ENCODE measurements at regions not wholly inside any gene's neighbourhood (a gene's known extent, or its start where the extent isn't known, plus 50 kb on each side); places are given as distances from the start of the nearest gene placed in this dataset.
A peak's percentile ranks its signal among the peaks of the same experiment; 100 is the strongest.

DNA sequence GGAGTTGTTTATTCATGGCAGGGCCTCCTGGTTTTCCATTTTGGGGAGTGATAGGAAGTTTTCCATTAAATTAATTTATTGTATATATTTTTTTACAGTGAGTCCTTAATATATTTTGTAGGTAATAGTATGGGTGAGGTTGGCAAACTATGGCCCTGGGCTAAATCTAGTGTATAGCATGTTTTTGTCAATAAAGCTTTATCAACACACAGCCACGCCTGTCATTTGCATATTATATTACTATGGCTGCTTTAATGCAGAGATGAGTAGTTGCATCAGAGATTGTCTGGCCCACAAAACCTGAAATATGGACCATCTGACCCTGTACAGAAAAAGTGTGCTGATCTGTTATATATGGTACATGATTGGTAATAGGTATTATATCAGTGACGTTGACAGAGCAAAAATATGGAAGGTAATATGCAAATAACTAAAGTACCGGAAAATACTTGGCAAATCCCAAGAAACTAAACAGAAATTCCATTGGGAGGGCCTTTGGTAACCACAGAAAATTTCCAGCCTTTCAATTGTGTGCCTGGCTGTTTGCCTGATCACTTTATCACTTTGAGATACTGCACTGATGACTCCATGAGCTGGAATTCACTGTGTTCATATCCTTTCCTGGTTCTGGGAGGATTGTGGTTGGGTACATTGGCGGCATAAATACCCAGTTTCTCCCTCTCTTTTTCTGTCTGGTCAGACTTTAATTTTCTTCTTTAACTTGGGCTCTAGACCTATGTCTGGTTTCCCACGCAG lies 61.7 kb upstream of the RFLNA start:
- Histone ChIP-seq H3K4me3 (ENCODE audit: insufficient read depth, low read depth, low read length) (no peak overlapping the region), H3K27me3 (ENCODE audit: control insufficient read depth, insufficient read depth, low read length) (no peaks in the 10 kb centered on the region), H3K36me3 (replicated peaks; ENCODE audit: control insufficient read depth, insufficient read depth, low read length) (no peaks in the 10 kb centered on the region)
- DNase-seq, result no peak

DNA sequence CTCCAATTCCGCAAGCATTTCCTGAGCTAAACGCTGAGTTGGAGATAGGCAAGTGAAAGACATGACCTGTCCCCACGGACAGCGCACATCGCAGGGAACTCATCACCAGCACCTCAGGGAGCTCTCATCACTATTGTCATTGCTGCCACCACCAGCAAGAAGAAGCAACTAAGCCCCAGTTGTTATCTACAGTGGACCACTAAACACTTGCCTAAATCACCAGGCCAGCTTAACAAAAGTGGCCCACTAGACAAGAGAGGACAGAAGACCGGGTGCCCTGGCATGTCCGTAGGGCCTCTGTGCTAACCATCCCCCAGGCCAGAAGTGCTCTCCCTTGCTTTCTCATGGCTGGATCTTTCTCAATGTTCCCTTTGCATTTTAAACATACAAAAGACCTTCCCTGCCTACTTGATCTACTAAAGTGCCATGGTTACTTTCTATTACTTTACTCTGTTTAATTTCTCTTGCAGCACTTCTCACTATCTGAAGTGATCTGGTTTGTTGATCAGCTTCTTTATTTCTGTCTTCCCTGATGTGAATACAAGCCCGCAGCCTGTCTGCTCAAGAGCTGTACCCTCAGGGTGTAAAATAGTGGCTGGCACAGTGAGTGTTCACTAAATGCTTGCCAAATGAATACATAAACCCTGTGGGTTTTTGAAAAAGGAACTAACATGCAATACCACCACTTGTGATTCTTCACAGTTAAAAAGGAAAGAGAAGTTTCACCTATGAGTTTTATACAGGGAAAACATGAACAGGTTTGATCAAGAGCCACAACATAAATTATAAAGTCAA lies 60.9 kb upstream of the RFLNA start:
- no peaks in the 10 kb centered on the region for H3K27me3 ChIP-seq (ENCODE audit: control insufficient read depth, insufficient read depth, low read length)
- H3K36me3 ChIP-seq (replicated peaks; ENCODE audit: control insufficient read depth, insufficient read depth, low read length), result no peaks in the 10 kb centered on the region
- no peak for DNase-seq
- no peak overlapping the region for H3K4me3 ChIP-seq (ENCODE audit: insufficient read depth, low read depth, low read length)

DNA sequence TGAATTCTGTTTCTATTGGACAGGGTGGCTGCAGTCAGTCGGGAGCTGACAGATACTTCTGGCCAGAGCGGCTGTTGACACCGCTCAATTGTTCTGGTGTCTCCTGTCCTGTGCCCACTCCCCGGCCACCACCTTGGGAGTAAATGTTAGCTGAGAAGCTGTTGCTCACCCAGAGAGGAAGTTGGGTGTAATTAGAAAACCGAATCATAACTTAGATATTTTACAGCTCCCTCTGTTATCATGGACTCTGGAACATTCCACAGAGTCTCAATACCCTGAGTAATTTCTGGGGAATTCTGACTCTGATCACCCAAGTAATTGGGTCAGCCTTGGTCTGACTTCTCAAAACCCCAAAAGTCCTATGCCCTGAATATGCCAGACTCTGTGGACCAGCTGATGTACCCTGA lies 58.3 kb upstream of the RFLNA start:
- Histone ChIP-seq H3K27me3 (ENCODE audit: control insufficient read depth, insufficient read depth, low read length) (no peaks in the 10 kb centered on the region), H3K36me3 (replicated peaks; ENCODE audit: control insufficient read depth, insufficient read depth, low read length) (no peaks in the 10 kb centered on the region), H3K4me3 (ENCODE audit: insufficient read depth, low read depth, low read length) (no peak overlapping the region)
- no peak for DNase-seq

DNA sequence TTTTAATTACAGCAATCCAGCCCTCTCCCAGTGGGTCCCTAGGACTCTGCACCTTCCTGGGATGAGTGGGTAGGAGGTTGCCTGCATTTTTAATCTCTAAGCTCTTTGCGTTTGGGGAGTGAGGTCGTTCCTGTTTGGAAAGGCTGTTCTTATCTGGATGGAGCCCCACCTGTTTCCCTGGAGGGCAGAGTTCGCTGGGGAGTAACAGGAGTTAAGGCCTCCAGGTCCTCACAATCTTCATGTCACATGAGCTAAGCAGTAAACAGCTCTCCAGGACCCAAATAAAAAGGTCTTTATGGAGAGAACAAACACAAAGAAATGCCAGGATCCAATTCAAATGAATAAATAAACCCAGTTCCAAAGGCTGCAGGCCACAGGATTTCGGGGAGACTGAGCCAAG lies 56.0 kb upstream of the RFLNA start:
- DNase-seq, result no peak
- no peaks in the 10 kb centered on the region for H3K36me3 ChIP-seq (replicated peaks; ENCODE audit: control insufficient read depth, insufficient read depth, low read length)
- H3K4me3 ChIP-seq (ENCODE audit: insufficient read depth, low read depth, low read length), result no peak overlapping the region
- H3K27me3 ChIP-seq (ENCODE audit: control insufficient read depth, insufficient read depth, low read length), result no peaks in the 10 kb centered on the region

DNA sequence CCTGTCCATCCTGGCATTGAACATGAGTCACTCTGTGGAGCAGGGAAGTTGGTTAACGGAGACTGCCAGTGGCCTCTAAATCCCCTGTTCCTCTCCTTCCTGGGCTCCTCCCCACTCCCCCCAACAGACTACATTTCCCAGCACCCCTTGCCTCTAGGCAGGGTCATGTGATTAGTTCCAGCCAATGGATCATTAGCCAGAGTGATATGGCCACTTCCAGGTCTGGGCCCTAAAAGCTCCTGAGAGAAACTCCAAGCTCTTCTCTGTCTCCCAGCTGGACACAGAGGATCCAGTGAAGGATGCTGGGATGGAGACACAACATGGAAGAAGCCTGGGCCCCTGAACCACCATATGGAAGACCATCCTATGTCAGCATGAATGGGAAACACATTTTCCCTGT lies 54.4 kb upstream of the RFLNA start:
- DNase-seq, result peak; percentile 83
- Histone ChIP-seq H3K36me3 (replicated peaks; ENCODE audit: control insufficient read depth, insufficient read depth, low read length) (no peaks in the 10 kb centered on the region), H3K27me3 (ENCODE audit: control insufficient read depth, insufficient read depth, low read length) (no peaks in the 10 kb centered on the region), H3K4me3 (ENCODE audit: insufficient read depth, low read depth, low read length) (no peak overlapping the region)

DNA sequence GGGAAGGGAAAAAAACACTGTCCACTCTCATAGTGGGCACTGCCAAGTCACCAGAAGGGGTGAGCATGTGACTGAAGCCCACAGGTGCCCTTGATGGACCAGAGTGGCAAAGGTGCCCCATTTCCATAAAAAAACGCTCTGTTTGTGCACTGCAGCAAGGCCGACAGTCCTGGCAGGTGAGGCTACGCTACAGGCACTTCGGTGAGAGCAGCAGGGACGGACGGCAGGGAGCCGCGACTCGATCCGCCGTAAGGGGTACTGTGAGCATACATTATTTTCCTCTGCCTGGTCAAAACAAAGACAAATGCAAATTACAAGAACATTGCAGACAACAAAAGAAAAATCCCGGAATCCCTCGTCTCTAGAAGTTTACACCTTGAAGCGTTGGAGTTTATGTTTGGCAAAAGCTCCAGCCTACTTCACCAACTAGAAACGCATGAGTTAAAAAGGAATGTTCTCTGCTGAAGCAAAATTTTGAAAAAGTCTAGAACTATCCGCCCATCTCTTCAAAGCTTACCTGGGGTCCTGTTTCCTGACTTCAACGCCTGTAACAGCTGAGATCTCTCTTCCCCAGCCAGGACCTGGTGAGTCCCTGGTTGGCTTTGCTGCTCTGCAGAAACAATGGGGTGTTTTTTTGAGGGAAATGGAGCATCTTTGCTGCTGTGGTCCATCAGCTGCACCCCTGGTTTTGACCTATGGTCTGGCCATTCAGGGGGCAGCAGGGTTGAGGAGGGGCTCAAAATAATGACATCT lies 52.9 kb upstream of the RFLNA start:
- Histone ChIP-seq H3K4me3 (ENCODE audit: insufficient read depth, low read depth, low read length) (no peak overlapping the region), H3K36me3 (replicated peaks; ENCODE audit: control insufficient read depth, insufficient read depth, low read length) (no peaks in the 10 kb centered on the region), H3K27me3 (ENCODE audit: control insufficient read depth, insufficient read depth, low read length) (no peaks in the 10 kb centered on the region)
- peak; percentile 68 for DNase-seq

DNA sequence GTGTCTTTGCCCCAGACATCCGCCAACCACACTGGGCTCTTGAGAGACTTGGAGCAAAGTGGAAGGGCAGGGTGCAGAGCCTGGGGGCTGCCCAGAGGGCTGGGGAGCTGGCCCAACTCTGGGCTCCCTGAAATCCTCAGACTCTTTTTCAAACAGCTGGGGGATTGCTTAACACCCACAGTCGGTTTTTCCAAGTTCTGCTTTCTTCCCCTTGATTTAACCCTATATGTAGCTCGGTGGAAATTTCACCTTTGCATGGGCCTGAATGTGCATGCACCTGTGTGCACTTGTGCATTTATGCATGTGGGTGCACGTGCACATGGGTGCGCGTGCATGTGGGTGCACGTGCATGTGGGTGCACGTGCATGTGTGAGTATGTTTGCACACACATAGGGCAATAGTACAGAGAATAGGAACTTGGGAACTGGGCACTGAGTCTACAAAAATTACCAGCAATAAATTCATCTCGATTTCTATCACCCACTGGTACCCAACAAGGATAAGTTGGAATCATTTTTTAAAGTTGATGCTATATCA lies 52.3 kb upstream of the RFLNA start:
- H3K27me3 ChIP-seq (ENCODE audit: control insufficient read depth, insufficient read depth, low read length), result no peaks in the 10 kb centered on the region
- DNase-seq, result no peak
- no peak overlapping the region for H3K4me3 ChIP-seq (ENCODE audit: insufficient read depth, low read depth, low read length)
- H3K36me3 ChIP-seq (replicated peaks; ENCODE audit: control insufficient read depth, insufficient read depth, low read length), result no peaks in the 10 kb centered on the region

DNA sequence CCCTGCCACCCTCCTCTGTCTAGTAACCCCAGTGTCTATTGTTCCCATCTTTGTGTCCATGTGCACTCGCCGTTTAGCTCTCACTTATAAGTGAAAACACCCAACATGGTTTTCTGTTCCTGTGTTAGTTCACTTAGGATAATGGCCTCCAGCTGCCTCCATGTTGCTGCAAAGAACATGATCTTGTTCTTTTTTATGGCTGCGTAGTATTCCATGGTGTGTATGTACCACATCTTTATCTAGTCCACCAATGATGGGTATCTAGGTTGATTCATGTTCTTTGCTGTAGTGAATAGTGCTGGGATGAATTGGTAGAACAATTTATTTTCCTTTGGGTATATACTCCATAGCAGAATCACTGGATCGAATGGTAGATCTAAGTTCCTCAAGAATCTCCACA lies 51.0 kb upstream of the RFLNA start:
- DNase-seq, result no peak
- no peak overlapping the region for H3K4me3 ChIP-seq (ENCODE audit: insufficient read depth, low read depth, low read length)
- no peaks in the 10 kb centered on the region for H3K27me3 ChIP-seq (ENCODE audit: control insufficient read depth, insufficient read depth, low read length)
- H3K36me3 ChIP-seq (replicated peaks; ENCODE audit: control insufficient read depth, insufficient read depth, low read length), result no peaks in the 10 kb centered on the region

All from H7 (cell line).